Left hindlimb (tissue), 1 donor: ENCODE measurements at regions not wholly inside any gene's neighbourhood (a gene's known extent, or its start where the extent isn't known, plus 50 kb on each side); places are given as distances from the start of the nearest gene placed in this dataset.
"Not testable (repeated sequence)": the region's sequence is repeated elsewhere in the genome, so short reads cannot be mapped to it uniquely, and the experiment has no call there.

Experiments used
- DNase-seq: peaks from one replicate; pipeline ENCODE4 v3.0.0-alpha.2; 2018

DNA sequence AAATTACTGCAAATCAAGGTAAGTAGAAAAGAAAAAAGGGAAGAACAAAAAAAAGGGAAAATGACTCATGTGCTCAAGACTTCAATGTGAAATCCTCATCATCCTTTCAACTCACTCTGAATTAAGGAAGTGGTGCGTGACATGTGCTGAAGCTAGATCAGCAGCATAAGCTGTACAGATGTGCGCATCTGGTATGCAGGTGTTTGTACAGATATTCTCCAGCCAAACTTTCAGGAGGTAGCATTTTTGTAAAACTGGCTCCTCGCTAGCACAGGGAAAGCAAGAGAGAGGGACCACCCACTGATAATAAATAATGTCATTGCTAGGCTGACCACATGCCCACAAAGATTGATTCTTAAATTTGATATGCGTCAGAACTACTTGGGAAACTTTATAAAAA, 253.9 kb upstream of the RGMB start:
- DNase-seq = no peak

DNA sequence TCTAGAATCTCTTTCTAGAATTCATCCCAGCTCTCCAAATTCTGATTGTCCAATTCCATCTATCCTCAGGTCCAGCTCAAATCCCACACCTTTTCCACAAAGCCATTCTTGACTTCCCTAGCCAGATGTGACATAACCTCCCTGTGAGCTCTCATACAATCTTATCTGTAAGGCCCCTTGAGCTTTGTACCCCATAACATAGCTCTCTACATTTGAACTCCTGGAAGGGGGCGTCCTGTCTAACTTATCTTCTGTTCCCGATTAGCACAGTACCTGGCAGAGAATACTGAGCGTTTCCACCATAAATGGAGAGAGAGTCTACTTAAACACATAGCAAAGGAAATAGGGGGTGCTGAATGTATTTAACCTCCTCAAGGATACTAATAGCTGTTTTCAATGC, 251.6 kb upstream of the RGMB start:
- DNase-seq = no peak

DNA sequence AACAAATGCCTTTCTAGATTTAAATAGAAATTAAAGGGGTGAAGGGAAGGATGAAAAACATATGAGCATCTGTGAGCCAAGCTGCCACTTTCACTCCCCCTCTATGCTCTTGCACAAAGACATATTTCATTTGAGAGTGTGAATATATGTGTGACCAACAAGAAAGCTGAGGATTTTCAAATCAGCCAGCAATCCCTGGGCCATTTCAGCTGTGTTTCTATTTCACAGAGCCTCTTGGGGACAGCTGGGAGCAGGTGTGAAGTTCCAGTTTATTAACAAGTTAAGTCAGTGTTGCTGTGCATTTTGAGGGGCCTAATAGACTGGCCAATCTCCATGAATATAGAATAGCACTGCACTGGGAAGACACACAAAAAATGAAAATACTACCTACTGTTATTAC, 248.7 kb upstream of the RGMB start:
- DNase-seq = peak; percentile 40

DNA sequence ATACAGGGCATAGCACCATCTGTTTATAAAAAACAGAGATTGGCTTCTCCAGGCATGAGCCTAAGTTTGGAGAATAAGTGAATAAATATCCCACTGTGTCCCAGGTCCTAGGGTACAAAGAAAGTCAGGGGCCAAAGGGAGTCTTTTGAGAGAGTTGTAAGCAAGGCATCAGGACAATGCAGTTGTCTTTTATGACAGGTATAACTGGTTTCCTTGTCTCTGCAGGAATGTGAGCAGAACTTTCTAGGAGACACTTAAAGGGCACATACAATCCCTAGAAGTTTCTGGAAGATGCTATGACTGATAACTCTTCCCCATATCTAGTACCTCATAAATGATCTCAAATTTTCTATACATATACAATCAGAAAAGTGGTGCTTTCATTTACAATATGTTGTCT, 245.6 kb upstream of the RGMB start:
- DNase-seq = no peak

DNA sequence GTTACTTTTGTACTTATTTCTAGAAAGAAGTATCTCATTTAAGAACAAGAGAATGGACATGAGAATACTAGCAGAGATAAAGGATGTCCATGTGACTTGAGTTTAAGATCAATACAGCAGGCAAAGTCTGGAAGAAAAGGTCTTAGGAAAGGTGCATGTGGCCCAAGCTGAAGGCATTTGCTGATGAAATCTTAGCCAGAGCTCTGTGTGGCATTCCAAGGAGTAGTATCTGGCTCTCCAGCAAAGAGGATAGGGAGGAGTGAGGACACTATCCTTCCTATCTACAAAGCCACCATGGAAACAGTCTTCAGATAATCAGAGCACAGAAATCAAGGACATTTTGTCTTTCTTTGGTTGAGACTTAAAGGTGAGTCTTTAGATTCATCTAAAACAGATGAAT, 244.1 kb upstream of the RGMB start:
- DNase-seq = no peak

DNA sequence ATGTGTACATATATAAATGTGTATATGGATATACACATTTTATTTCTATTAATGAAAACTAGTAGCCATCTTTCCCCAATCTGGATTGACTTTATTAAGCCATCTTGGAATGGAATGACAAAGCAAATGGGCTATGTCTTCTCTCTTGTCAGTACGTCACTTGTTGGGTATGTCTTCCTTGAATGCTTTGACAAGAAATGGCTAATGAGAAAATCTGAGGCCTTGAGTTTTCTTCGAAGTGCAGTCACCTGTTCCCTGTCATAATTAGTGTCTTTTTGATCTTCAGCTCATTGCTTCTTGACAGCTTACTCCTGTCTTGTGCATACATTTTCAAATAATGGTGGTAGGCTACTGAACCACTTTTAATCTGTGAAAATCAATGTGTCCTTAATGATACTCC, 243.2 kb upstream of the RGMB start:
- no peak for DNase-seq

DNA sequence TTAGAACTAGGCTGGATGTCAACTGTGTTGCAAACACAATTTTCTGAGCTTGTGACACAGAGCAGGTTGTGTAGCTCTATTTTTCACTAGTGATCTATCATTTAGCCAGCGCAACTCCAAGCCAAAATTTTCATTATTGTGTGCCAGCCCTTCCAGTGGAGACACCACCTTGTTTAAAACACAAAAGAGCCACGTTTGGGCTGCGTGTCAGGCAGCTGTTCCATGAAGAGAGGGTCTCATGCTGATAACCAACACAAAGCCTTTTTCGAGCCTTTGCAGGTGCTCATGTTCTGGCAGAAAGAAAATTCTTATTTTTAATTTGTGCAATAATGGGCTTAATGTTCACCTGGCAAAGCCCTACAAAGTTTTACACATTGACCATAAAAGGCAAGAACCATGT, 237.6 kb upstream of the RGMB start:
- no peak for DNase-seq

DNA sequence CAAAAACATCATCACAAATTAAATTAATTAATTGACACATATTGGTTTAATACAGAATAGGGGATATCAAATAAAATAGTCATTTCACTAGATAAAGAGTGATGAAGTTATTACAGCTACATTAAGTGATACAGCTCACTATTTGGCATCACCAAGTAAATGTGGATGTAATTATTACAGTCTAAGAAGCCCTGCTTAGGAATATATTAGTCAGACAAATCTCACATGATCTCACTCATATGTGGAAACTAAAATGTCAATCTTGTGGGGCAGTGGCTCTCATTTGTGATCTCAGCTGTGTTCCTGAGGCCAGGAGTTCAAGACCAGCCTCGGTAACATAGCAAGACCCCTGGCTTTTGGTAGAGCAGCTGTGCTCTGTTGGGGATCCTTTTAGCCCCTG, 233.4 kb upstream of the RGMB start:
- DNase-seq = no peak

DNA sequence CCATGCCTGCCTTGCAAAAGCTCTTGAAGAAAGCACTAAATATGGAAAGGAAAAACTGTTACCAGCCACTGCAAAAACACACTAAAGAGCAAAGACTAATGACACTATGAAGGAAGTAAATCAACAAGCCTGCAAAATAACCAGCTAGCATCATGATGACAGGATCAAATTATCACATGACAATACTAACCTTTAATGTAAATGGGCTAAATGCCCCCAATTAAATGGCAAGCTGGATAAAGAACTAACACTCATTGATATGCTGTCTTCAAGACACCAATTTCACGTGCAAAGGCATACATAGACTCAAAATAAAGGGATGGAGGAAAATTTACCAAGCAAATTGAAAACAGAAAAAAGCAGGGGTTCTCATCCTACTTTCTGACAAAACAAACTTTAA, 231.8 kb upstream of the RGMB start:
- DNase-seq = no peak

DNA sequence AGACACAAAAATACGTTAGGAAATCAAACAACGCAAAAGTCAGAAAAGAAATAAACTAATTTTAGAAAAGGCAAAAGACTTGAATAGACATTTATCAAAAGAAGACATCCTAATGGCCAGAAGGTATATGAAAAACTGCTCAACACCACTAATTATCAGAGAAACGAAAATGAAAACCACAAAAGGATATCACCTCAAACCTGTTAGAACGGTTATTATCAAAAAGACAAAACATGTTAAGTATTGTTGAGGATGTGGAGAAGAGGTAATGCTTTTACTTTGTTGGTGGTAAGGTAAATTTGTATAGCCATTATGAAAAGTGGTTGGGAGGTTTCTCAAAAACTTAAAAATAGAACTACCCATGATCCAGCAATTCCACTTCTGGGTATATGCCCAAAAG, 230.0 kb upstream of the RGMB start:
- DNase-seq = no peak

DNA sequence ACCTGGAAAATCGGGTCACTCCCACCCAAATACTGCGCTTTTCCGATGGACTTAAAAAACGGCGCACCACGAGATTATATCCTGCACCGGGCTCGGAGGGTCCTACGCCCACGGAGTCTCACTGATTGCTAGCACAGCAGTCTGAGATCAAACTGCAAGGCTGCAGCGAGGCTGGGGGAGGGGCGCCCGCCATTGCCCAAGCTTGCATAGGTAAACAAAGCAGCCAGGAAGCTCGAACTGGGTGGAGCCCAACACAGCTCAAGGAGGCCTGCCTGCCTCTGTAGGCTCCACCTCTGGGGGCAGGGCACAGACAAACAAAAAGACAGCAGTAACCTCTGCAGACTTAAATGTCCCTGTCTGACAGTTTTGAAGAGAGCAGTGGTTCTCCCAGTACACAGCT, 226.5 kb upstream of the RGMB start:
- DNase-seq = not testable (repeated sequence)

DNA sequence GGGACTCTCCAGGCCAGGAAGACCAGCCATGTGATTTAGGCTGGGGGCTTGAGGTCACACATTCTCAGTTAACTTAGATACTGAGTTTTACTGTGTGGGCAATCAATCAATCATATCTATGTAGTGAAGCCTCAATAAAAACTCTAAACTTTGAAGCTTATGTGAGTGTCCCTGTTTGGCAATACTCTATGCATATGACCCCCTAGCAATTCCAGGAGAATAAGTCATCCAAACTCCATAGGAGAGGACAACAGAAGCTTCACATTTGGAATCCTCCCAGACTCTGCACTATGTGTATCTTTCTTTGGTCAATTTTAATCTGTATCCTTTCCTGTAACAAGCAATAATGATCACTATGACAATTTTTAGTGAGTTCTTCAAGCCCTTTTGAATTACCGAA, 216.8 kb upstream of the RGMB start:
- DNase-seq = no peak

DNA sequence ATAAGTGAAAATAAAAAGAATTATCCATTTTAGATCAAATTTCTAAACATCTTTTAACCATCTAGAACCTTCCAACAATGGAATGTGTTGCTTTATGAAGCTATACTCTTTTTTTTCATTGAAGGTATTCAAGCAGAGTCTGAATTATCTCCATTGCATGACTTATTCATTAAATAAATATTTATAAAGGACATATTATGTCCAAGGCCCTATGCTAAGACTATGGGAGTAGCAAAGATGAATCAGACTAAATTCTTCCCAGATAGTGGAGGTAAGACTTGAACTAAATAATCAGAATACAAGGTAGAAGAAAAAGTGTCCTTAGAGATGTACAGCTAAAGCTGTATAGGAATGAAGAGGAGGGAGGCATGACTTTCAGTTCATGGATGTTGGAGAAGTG, 215.5 kb upstream of the RGMB start:
- DNase-seq = no peak

DNA sequence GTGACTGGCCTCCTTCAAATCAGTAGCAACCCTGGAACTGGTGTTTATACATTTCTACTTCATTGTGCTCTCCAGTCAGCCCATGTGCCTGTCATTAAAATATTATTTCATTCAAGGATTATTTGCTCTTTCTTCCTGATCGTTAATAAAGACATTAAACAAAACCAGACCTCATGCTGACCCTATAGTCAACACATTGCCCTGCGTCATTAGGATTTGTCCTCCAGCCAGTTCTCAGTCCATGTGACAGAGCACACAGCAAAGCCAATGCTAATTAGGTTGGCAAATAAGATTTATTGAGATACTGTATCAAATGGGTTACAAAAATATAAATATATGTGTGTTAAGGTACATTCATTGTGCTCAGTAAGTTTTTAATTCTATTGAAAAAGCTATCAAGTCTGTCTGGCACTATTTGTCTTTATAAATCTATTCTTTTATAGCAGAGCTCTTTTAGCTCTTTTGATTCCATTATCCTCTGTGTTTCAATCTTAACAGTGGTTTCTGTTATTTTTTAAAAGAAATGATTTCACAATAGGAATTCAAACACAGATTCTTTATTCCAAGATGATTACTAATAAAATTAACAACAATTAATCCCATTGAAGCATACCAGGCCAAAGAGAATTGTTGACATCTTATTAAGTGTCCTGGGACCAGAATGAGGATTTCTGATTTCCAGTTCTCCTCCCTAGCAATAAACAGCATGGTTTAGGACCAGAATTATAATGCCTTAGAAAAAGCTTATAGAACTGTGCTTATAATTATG, 209.4 kb upstream of the RGMB start:
- DNase-seq = no peak

DNA sequence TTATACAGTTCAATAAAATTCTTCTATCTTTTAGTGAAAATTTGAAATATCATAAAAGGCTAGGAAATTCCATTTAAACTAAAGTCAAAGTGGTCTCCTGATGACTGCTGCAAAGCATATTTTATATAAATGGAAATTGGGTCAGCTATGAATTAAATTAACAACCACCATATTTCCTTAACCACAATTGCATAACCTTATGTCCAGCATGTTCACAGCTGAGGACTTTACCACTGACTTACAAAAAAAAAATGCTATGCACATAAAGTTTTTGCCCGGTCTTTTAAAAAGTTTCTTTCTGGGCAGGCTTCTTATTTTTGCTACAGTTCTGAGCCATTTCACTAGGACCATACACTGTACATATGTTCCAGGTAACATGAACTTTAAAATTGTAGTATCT, 208.6 kb upstream of the RGMB start:
- DNase-seq = no peak

DNA sequence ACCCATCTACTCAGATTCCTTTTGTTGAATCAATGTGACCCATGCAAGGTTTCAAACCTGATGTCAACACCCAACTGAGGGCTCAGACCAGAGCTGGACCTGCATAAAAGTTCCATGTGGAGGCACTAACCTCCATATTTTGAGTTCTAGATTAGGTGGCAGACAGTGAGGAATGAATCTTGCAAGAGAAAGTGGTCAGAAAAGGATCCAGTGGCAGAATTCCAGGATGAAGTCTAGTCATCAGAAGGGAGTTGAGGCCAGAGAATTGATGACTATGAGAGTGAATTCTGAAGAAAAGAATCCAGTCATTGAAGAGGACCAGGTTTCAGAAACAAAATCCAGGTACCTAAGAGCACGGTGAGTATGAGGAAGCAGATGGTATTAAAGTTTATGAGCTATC, 205.1 kb upstream of the RGMB start:
- DNase-seq = no peak

DNA sequence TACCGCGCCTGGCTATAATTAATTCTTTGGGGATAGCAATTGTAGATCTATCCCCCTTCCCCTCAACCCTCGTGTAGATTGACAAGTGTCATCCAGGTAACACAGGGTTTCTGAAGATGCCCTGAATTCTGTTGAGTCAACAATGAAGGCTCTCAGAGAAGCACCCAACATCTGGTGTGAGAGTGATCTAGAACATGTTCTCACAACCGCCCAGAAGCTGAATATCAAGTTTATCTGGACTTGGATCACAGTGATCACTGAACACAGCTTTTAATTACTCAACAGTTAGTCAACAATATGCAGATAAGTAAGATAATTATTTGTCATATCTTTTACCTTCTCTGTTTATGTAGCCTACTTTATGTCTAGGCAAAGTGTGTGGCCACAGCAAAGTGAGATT, 204.2 kb upstream of the RGMB start:
- no peak for DNase-seq

DNA sequence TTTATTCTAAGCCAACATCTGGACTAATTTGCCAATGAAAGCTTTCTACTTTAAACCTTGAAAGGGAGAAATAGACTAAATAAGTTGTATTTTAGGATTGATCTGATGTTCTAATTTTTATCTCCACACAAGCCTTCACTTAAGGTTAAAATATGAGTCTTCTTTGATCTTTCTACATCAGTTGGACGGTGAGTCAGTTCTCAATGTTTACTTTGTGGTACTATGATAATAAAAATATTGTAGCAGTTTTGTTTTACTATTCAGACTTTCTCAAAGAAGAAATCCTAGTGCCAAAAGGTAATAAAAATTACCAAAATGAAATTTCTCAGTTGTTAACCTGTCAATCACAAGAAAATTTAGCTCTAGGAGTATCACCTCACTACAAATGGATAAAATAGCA, 203.5 kb upstream of the RGMB start:
- DNase-seq = no peak

DNA sequence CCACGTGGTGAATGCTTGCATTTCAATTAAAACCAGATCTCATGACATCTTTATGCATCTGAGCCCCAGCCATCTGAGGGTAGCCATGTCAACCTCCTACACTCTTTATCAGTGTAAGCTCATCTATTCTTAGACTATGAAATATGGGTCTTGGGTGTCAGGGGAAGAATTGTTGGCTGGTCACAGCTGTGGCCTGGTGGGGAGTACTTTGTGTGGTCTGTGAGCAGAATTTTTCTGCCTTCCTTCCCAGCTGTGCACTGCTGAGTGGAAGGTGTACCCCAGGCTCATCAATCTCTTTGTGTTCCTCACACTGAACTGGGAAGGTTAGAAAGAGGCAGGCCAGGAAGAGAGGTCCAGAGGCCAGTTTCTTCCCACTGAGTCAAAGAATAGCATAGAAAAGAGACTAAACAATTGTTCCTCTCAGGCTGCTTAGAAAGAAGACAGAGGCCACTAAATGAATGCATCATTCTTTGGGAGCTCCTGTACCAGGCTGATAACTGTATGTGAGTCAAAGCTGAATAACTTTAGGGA, 202.7 kb upstream of the RGMB start:
- DNase-seq = peak; percentile 18

DNA sequence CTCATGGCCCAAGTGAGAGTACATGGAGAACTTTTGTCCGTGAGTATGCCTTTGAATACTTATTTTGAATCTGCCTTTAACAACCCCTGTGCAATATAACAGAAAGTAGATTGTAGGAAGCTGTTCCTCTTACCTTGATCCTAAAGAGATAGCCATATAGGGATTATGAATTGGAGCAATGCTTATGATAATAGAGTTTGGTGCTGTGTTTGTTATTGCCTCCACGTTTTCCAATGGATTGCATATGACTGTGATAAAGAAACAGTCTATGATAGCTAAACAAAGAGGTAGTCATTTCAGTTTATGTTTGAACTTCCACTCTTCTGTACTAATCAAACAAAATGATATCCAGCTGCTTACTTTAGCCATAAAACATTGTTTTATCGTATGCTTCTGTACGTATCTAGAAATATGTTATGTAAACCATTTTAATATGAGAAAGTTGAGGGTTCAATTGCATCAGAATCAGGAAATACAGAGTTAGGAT, 199.6 kb upstream of the RGMB start:
- DNase-seq = no peak

DNA sequence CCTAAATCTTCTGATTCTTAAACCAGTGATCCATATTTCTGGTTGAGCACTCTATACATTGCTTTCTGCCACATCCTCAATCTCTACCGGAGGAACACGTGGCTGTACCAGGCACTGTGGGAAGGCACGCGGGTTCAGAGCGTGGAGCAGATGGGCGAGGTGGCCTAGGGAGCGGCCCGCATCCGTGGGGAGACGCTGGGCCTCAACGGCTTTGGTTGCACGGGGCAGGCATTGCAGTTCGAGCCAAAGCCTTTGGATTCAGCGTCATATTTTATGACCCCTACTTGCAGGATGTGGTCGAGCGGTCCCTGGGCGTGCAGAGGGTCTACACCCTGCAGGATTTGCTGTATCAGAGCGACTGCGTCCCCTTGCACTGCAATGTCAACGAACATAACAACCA, 197.2 kb upstream of the RGMB start:
- DNase-seq = no peak

DNA sequence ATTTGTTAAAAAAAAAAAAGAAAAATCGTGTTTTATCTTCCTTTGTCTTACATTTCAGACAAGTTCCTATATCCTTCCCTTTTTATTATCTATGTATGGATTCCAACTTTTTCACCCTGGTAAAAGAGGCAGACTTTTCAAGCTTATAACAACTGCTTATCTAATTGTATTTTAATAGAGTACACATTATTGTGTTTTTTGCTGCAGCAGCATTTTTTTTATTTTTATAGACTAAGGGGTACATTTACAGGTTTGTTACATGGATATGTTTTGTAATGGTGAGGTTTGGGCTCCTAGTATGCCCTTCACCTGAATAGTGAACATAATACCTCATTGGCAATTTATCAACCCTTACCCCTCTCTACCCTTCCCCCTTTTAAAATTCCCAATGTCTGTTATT, 195.0 kb upstream of the RGMB start:
- no peak for DNase-seq

DNA sequence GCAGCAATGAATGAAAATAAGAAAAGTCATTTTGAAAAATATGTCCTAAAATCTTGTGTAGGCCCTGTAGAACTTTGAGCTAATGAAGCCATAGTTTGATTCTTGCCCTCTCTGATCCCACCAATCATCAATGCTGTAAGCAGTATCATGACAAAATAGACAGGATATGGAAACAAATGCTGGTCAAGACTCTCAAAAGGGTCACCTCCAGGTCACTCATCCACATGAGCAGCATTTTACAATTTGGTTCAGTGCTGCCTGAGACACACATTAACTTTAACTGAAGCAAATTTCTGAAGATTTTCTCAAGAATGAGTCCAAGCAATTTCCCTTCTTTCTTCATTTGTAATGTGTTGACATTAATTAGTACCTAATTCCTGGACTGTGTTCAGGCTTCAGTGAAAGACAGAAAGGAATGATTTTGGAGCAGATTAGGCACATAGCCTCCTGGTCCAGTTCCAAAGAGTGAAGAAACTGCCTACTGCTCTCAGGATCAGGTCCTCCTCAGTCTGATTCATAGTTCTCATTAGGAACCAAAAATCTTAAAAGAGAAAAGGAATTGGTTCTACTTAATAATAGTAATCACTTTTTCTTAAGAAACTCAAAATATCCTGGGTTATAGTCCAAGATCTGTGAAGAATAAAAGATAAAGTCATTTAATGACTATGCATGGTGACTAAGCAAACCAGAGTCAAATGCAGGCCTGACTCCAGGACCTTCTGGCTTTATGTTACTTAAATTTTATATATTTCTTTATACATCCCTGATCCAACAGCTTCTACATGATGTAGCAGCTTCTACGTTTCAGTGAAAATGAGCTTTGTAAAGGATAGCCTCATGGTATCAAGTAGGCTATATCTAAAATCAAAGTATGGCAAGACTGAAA, 192.1 kb upstream of the RGMB start:
- no peak for DNase-seq

DNA sequence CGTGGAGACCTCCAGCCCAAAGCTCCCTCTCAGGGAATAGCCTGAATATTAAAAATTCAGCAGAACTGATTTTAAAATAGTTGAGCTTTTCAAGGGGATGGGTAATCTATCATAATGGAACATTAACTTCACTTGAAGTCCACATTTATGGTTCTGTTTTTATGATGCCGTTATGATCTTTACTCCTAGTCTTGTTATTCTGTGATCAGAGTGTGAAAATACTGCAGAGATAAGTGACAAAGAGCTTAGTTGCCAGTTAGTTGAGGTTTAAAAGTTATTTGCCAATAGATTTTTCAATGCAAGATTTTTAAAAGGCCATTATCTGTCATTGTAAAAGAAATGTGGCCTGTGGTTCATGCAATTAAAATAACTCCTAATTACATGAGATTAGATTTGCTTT, 189.9 kb upstream of the RGMB start:
- DNase-seq = no peak
